ENCODE measurements at regions not wholly inside any gene's neighbourhood (a gene's known extent, or its start where the extent isn't known, plus 50 kb on each side); places are given as distances from the start of the nearest gene placed in this dataset.

DNA sequence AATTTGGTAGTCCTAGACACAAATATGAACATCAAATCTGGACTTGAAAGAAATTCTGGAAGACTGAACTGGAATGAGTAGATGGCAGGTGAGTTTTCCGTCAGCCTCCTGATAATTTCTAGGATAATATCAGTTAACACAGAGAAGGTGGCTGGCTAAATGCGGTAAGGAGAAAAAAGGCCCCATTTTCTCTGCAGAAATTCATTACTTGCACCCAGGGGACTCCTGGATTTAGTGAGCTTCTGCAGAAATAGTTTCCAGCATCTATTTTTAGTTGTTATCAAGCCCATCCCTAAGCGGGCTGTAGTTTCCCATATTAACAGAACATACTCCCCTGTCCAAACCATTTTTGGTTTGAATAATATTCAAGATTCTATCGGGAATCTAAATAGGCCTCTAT is 181.9 kb upstream of the TCERG1L start:
- Histone ChIP-seq H3K27ac (ENCODE audit: low read depth, low read length) (no peak overlapping the region), H3K9me3 (ENCODE audit: control insufficient read depth, insufficient read depth, low read length) (no peaks in the 10 kb centered on the region), H3K4me2 (ENCODE audit: low read length) (no peak overlapping the region), H3K4me1 (ENCODE audit: control insufficient read depth, low read length) (no peaks in the 10 kb centered on the region), H3F3A (ENCODE audit: control insufficient read depth, insufficient read depth) (no peaks in the 10 kb centered on the region), H3K79me2 (ENCODE audit: control insufficient read depth, low read length) (no peaks in the 10 kb centered on the region), H3K27me3 (ENCODE audit: control insufficient read depth, low read length) (no peaks in the 10 kb centered on the region), H3K4me3 (ENCODE audit: low read length) (no peak overlapping the region), H4K20me1 (ENCODE audit: control insufficient read depth, insufficient read depth, low read depth, low read length) (no peaks in the 10 kb centered on the region), H3K9me2 (replicated peaks; ENCODE audit: control insufficient read depth, low read length) (no peaks in the 10 kb centered on the region), H3K36me3 (ENCODE audit: control insufficient read depth, low read length) (no peaks in the 10 kb centered on the region)
- TF ChIP-seq, protein P1, sequence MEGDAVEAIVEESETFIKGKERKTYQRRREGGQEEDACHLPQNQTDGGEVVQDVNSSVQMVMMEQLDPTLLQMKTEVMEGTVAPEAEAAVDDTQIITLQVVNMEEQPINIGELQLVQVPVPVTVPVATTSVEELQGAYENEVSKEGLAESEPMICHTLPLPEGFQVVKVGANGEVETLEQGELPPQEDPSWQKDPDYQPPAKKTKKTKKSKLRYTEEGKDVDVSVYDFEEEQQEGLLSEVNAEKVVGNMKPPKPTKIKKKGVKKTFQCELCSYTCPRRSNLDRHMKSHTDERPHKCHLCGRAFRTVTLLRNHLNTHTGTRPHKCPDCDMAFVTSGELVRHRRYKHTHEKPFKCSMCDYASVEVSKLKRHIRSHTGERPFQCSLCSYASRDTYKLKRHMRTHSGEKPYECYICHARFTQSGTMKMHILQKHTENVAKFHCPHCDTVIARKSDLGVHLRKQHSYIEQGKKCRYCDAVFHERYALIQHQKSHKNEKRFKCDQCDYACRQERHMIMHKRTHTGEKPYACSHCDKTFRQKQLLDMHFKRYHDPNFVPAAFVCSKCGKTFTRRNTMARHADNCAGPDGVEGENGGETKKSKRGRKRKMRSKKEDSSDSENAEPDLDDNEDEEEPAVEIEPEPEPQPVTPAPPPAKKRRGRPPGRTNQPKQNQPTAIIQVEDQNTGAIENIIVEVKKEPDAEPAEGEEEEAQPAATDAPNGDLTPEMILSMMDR (IDR thresholded peaks at IDR 0.05; ENCODE audit: low read depth, low read length, poor library complexity, severe bottlenecking), result no peak
- no peak for TF ChIP-seq EZH2phosphoT487 (IDR thresholded peaks at IDR 0.05; ENCODE audit: borderline replicate concordance, low read length)

- Histone ChIP-seq H3K36me3 (ENCODE audit: control insufficient read depth, low read length) (no peaks in the 10 kb centered on the region), H3K4me1 (ENCODE audit: control insufficient read depth, low read length) (no peaks in the 10 kb centered on the region), H3K9me2 (replicated peaks; ENCODE audit: control insufficient read depth, low read length) (no peaks in the 10 kb centered on the region), H4K20me1 (ENCODE audit: control insufficient read depth, insufficient read depth, low read depth, low read length) (no peaks in the 10 kb centered on the region), H3K27me3 (ENCODE audit: control insufficient read depth, low read length) (no peaks in the 10 kb centered on the region), H3K27ac (ENCODE audit: low read depth, low read length) (no peak overlapping the region), H3K79me2 (ENCODE audit: control insufficient read depth, low read length) (no peaks in the 10 kb centered on the region), H3F3A (ENCODE audit: control insufficient read depth, insufficient read depth) (no peaks in the 10 kb centered on the region), H3K9me3 (ENCODE audit: control insufficient read depth, insufficient read depth, low read length) (no peaks in the 10 kb centered on the region), H3K4me3 (ENCODE audit: low read length) (no peak overlapping the region), H3K4me2 (ENCODE audit: low read length) (no peak overlapping the region)
- TF ChIP-seq, protein P1 (IDR thresholded peaks at IDR 0.05; ENCODE audit: low read depth, low read length, poor library complexity, severe bottlenecking), result no peak
- TF ChIP-seq EZH2phosphoT487 (IDR thresholded peaks at IDR 0.05; ENCODE audit: borderline replicate concordance, low read length), result no peak
Observed at GRCh38 chr10:131494451-131494850, 182.9 kb upstream of the TCERG1L start.

- Histone ChIP-seq H3K9me2 (replicated peaks; ENCODE audit: control insufficient read depth, low read length) (no peaks in the 10 kb centered on the region), H3K4me2 (ENCODE audit: low read length) (no peak overlapping the region), H3K36me3 (ENCODE audit: control insufficient read depth, low read length) (no peaks in the 10 kb centered on the region), H3K4me1 (ENCODE audit: control insufficient read depth, low read length) (no peaks in the 10 kb centered on the region), H3K79me2 (ENCODE audit: control insufficient read depth, low read length) (no peaks in the 10 kb centered on the region), H3K27me3 (ENCODE audit: control insufficient read depth, low read length) (no peaks in the 10 kb centered on the region), H3K4me3 (ENCODE audit: low read length) (no peak overlapping the region), H3K9me3 (ENCODE audit: control insufficient read depth, insufficient read depth, low read length) (no peaks in the 10 kb centered on the region; the same call in 1 of the 2 replicates), H4K20me1 (ENCODE audit: control insufficient read depth, insufficient read depth, low read depth, low read length) (no peaks in the 10 kb centered on the region), H3K27ac (ENCODE audit: low read depth, low read length) (no peak overlapping the region), H3F3A (ENCODE audit: control insufficient read depth, insufficient read depth) (no peaks in the 10 kb centered on the region)
- TF ChIP-seq EZH2phosphoT487 (IDR thresholded peaks at IDR 0.05; ENCODE audit: borderline replicate concordance, low read length), result no peak
- TF ChIP-seq, protein P1 (IDR thresholded peaks at IDR 0.05; ENCODE audit: low read depth, low read length, poor library complexity, severe bottlenecking), result no peak
Observed at GRCh38 chr10:131495224-131495623, 183.7 kb upstream of the TCERG1L start.

- H3K4me3 ChIP-seq (ENCODE audit: low read length), result no peak overlapping the region
- no peaks in the 10 kb centered on the region for H3K27me3 ChIP-seq (ENCODE audit: control insufficient read depth, low read length)
- no peaks in the 10 kb centered on the region for H3F3A ChIP-seq (ENCODE audit: control insufficient read depth, insufficient read depth)
- H3K4me2 ChIP-seq (ENCODE audit: low read length), result no peak overlapping the region
- H3K79me2 ChIP-seq (ENCODE audit: control insufficient read depth, low read length), result no peaks in the 10 kb centered on the region
- H3K9me2 ChIP-seq (replicated peaks; ENCODE audit: control insufficient read depth, low read length), result no peaks in the 10 kb centered on the region
- no peaks in the 10 kb centered on the region for H3K4me1 ChIP-seq (ENCODE audit: control insufficient read depth, low read length)
- no peaks in the 10 kb centered on the region for H3K36me3 ChIP-seq (ENCODE audit: control insufficient read depth, low read length)
- no peak for TF ChIP-seq EZH2phosphoT487 (IDR thresholded peaks at IDR 0.05; ENCODE audit: borderline replicate concordance, low read length)
- TF ChIP-seq, protein P1 (IDR thresholded peaks at IDR 0.05; ENCODE audit: low read depth, low read length, poor library complexity, severe bottlenecking), result no peak
- no peaks in the 10 kb centered on the region for H4K20me1 ChIP-seq (ENCODE audit: control insufficient read depth, insufficient read depth, low read depth, low read length)
- no peaks in the 10 kb centered on the region; the same call in 1 of the 2 replicates for H3K9me3 ChIP-seq (ENCODE audit: control insufficient read depth, insufficient read depth, low read length)
- H3K27ac ChIP-seq (ENCODE audit: low read depth, low read length), result no peak overlapping the region
Observed at GRCh38 chr10:131495892-131496291, 184.4 kb upstream of the TCERG1L start.

All from DOHH2 (cell line).